ENCODE measurements at regions not wholly inside any gene's neighbourhood (a gene's known extent, or its start where the extent isn't known, plus 50 kb on each side); places are given as distances from the start of the nearest gene placed in this dataset.

DNA sequence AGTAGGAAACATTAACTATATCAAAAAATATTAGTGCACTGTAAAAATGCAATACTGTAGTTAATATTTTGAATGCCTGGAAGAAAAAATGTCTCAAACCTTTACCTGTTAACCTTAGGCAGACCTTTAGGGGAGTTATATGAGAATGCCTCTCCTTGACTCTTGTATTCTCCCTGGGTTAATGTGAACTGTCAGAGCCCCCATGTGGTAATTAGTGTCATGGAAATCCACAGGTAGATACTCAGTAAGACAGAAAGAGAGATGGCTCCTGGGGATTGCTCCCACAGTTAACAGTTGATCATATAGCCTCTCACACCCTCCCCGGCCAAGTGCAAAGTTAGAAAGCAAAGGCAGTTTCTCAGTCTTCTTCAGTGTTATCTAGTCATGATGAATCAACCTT, 742.8 kb downstream of the NR2F1-AS1 start (continued):
- no peak for TF ChIP-seq ZBTB4 (CRISPR knock-in tag; IDR thresholded peaks at IDR 0.05)
- TF ChIP-seq, protein P1, sequence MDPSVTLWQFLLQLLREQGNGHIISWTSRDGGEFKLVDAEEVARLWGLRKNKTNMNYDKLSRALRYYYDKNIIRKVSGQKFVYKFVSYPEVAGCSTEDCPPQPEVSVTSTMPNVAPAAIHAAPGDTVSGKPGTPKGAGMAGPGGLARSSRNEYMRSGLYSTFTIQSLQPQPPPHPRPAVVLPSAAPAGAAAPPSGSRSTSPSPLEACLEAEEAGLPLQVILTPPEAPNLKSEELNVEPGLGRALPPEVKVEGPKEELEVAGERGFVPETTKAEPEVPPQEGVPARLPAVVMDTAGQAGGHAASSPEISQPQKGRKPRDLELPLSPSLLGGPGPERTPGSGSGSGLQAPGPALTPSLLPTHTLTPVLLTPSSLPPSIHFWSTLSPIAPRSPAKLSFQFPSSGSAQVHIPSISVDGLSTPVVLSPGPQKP (IDR thresholded peaks at IDR 0.05; ENCODE audit: low read depth, low read length) = no peak
- TF ChIP-seq, protein P2, sequence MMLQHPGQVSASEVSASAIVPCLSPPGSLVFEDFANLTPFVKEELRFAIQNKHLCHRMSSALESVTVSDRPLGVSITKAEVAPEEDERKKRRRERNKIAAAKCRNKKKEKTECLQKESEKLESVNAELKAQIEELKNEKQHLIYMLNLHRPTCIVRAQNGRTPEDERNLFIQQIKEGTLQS (IDR thresholded peaks at IDR 0.05; ENCODE audit: borderline replicate concordance, extremely low read depth, low read depth, low read length) = no peak
- TF ChIP-seq, protein P3, sequence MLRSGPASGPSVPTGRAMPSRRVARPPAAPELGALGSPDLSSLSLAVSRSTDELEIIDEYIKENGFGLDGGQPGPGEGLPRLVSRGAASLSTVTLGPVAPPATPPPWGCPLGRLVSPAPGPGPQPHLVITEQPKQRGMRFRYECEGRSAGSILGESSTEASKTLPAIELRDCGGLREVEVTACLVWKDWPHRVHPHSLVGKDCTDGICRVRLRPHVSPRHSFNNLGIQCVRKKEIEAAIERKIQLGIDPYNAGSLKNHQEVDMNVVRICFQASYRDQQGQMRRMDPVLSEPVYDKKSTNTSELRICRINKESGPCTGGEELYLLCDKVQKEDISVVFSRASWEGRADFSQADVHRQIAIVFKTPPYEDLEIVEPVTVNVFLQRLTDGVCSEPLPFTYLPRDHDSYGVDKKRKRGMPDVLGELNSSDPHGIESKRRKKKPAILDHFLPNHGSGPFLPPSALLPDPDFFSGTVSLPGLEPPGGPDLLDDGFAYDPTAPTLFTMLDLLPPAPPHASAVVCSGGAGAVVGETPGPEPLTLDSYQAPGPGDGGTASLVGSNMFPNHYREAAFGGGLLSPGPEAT (IDR thresholded peaks at IDR 0.05; ENCODE audit: low read depth) = no peak
- TF ChIP-seq, protein P4, sequence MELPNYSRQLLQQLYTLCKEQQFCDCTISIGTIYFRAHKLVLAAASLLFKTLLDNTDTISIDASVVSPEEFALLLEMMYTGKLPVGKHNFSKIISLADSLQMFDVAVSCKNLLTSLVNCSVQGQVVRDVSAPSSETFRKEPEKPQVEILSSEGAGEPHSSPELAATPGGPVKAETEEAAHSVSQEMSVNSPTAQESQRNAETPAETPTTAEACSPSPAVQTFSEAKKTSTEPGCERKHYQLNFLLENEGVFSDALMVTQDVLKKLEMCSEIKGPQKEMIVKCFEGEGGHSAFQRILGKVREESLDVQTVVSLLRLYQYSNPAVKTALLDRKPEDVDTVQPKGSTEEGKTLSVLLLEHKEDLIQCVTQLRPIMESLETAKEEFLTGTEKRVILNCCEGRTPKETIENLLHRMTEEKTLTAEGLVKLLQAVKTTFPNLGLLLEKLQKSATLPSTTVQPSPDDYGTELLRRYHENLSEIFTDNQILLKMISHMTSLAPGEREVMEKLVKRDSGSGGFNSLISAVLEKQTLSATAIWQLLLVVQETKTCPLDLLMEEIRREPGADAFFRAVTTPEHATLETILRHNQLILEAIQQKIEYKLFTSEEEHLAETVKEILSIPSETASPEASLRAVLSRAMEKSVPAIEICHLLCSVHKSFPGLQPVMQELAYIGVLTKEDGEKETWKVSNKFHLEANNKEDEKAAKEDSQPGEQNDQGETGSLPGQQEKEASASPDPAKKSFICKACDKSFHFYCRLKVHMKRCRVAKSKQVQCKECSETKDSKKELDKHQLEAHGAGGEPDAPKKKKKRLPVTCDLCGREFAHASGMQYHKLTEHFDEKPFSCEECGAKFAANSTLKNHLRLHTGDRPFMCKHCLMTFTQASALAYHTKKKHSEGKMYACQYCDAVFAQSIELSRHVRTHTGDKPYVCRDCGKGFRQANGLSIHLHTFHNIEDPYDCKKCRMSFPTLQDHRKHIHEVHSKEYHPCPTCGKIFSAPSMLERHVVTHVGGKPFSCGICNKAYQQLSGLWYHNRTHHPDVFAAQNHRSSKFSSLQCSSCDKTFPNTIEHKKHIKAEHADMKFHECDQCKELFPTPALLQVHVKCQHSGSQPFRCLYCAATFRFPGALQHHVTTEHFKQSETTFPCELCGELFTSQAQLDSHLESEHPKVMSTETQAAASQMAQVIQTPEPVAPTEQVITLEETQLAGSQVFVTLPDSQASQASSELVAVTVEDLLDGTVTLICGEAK (IDR thresholded peaks at IDR 0.05; ENCODE audit: borderline replicate concordance) = no peak
- TF ChIP-seq SMC3 (IDR thresholded peaks at IDR 0.05; ENCODE audit: borderline replicate concordance, low read length) = peak; percentile 10; the same call in 1 of the 2 replicates
- TF ChIP-seq SREBF1 (IDR thresholded peaks at IDR 0.05; ENCODE audit: low read length) = no peak
- TF ChIP-seq FOXK2 (IDR thresholded peaks at IDR 0.05) = no peak
- TF ChIP-seq, protein P5, sequence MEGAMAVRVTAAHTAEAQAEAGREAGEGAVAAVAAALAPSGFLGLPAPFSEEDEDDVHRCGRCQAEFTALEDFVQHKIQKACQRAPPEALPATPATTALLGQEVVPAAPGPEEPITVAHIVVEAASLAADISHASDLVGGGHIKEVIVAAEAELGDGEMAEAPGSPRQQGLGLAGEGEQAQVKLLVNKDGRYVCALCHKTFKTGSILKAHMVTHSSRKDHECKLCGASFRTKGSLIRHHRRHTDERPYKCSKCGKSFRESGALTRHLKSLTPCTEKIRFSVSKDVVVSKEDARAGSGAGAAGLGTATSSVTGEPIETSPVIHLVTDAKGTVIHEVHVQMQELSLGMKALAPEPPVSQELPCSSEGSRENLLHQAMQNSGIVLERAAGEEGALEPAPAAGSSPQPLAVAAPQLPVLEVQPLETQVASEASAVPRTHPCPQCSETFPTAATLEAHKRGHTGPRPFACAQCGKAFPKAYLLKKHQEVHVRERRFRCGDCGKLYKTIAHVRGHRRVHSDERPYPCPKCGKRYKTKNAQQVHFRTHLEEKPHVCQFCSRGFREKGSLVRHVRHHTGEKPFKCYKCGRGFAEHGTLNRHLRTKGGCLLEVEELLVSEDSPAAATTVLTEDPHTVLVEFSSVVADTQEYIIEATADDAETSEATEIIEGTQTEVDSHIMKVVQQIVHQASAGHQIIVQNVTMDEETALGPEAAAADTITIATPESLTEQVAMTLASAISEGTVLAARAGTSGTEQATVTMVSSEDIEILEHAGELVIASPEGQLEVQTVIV (IDR thresholded peaks at IDR 0.05; ENCODE audit: borderline replicate concordance, partially characterized antibody) = no peak

All from GM12878 (cell line).